Heart right ventricle (tissue), 16 donors: ENCODE measurements at regions not wholly inside any gene's neighbourhood (a gene's known extent, or its start where the extent isn't known, plus 50 kb on each side); places are given as distances from the start of the nearest gene placed in this dataset.

Experiments
- ATAC-seq, 8 donors: fragments of 200-7000 bp; cut with Tn5 transposase; one replicate each; pipeline ENCODE4 v1.9.1; 2020; ENCODE audit warnings: mild to moderate bottlenecking in 8 of 8, moderate library complexity in 8 of 8, moderate number of reproducible peaks in 1 of 8
- DNase-seq, 2 donors: peaks; one replicate each; pipeline ENCODE4 v3.0.0-alpha.2; 2020
- H3K27ac ChIP-seq, 10 donors: fragments of 200-600 bp; sonication (generic) in 2 of 10; one replicate each; pipeline versions ENCODE4 v1.5.0 to v1.8.0; 2020 to 2022; ENCODE audit warnings: mild to moderate bottlenecking in 3 of 10
- H3K27me3 ChIP-seq, 7 donors: fragments of 200-600 bp; one replicate each; pipeline ENCODE4 v1.8.0; 2021 to 2022; ENCODE audit warnings: mild to moderate bottlenecking in 2 of 7
- H3K36me3 ChIP-seq, 9 donors: fragments of 200-600 bp; sonication (generic) in 1 of 9; one replicate each; pipeline versions ENCODE4 v1.5.0 to v1.8.0; 2020 to 2022; ENCODE audit warnings: mild to moderate bottlenecking in 2 of 9
- H3K4me1 ChIP-seq, 9 donors: fragments of 200-600 bp; sonication (generic) in 1 of 9; one replicate each; pipeline versions ENCODE4 v1.5.0 to v1.8.0; 2020 to 2022; ENCODE audit warnings: mild to moderate bottlenecking in 4 of 9
- H3K4me3 ChIP-seq, 10 donors: fragments of 200-600 bp; sonication (generic) in 2 of 10; one replicate each; pipeline versions ENCODE4 v1.5.0 to v1.8.0; 2020 to 2022; ENCODE audit warnings: mild to moderate bottlenecking in 7 of 10, moderate library complexity in 2 of 10
- H3K9me3 ChIP-seq, 11 donors: fragments of 200-600 bp in 10 of 11; sonication (generic) in 2 of 11; one replicate each; pipeline versions ENCODE4 v1.5.0 to v1.8.0; 2013 to 2022; ENCODE audit warnings: mild to moderate bottlenecking in 2 of 11, control low read depth in 1 of 11, moderate library complexity in 1 of 11
- WGBS, 2 donors: extraction: QIAGEN DNeasy Blood & Tissue Kit; methylation state at CpG; one replicate each; pipeline ENCODE4 v1.1.7; 2013; ENCODE audit warnings: inconsistent platforms in 1 of 2; 5-methylcytosine and 5-hydroxymethylcytosine counted together
- intact Hi-C, 10 donors: fragments of 100-400 bp; cut with DNase I; formaldehyde crosslinking; loops; one replicate each; pipeline versions ENCODE4 v1.11.1 to v1.14.2; 2022
- TF ChIP-seq, protein P1 (sequence below), 9 donors: fragments of 200-600 bp; sonication (generic) in 2 of 9; IDR thresholded peaks; one replicate each; pipeline versions ENCODE4 v1.5.0 to v1.8.0; 2021 to 2022; ENCODE audit warnings: antibody characterized with exemption in 9 of 9, mild to moderate bottlenecking in 5 of 9, moderate library complexity in 1 of 9
- donor health status: Arrhythmogenic right ventricular cardiomyopathy.
- donor health status: ischemic (EF 13 %, LVEDD 7.1; RV severe dilation, severe dysfunction).
- donor health status: healthy with polysubstance abuse.
- donor health status: DM: no; HTN: yes; CAD: no.
- donor health status: DM: no; HTN: no; CAD: no.
- donor health status: ischemic (EF 25% LVEDD 6.9; RV normal size, moderate dysfunction).
- donor health status: ischemic (EF 25% LVEDD 5.7; RV mildly dilated, moderate dysfunction).
- donor health status: healthy.
- donor health status: DM: yes; HTN: yes; CAD: no.
- donor health status: Ischemic cardiomyopathy.
- donor health status: ischemic (EF 35%, LVEDD 5.7; RV mildly dilated, moderate dysfunction).
- donor health status: nonischemic (EF 11% LVEDD 7.7; RV severe dilation, severe dysfunction).
- donor health status: DM: yes; HTN: yes; CAD: no.
- donor health status: PGD.
- donor health status: ischemic (EF 29% LVEDD 5.4; RV normal size, mild dysfunction).
- donor health status: nonischemic (EF 23%, LVEDD 6.1; RV moderate dilation, normal function).

DNA sequence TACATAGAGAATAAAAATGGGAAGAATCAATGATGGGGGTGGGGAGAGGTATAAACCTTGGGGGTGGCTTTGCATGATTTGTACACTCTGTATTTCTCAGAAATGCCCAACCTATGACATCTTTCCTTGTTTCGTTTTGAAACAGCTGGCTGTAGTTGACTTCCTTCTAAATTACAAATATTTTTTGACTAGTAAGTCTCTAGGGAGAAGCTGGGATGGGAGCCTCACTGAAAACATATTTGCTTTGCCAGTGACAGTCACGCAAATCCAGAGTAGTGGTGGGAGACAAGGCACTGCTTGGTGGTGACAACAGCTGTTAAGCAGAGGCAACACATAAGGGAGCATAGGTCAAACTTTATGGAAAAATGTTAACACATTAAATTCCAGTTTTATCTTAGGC, 440.5 kb downstream of the SEMA3D start:
- intact Hi-C loops: loop anchor here in 1 of 10 donors (10.0 kb wide), 1 partner anchor 58 kb away; no protein-coding TSS in a partner anchor
- Histone ChIP-seq H3K4me3 (no peak overlapping the region), H3K4me1 (no peaks in the 10 kb centered on the region), H3K9me3 (no peaks in the 10 kb centered on the region), H3K36me3 (no peaks in the 10 kb centered on the region), H3K27ac (no peak overlapping the region), H3K27me3 (no peaks in the 10 kb centered on the region)
- WGBS, 2 donors: 23 to 27% methylated on average over 2 of the region's 2 CpGs
- no peak for DNase-seq
- ATAC-seq: peak in 4 of 8 donors; percentile 35 to 51 (median 44)
- TF ChIP-seq, protein P1, sequence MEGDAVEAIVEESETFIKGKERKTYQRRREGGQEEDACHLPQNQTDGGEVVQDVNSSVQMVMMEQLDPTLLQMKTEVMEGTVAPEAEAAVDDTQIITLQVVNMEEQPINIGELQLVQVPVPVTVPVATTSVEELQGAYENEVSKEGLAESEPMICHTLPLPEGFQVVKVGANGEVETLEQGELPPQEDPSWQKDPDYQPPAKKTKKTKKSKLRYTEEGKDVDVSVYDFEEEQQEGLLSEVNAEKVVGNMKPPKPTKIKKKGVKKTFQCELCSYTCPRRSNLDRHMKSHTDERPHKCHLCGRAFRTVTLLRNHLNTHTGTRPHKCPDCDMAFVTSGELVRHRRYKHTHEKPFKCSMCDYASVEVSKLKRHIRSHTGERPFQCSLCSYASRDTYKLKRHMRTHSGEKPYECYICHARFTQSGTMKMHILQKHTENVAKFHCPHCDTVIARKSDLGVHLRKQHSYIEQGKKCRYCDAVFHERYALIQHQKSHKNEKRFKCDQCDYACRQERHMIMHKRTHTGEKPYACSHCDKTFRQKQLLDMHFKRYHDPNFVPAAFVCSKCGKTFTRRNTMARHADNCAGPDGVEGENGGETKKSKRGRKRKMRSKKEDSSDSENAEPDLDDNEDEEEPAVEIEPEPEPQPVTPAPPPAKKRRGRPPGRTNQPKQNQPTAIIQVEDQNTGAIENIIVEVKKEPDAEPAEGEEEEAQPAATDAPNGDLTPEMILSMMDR (IDR thresholded peaks at IDR 0.05): no peak

DNA sequence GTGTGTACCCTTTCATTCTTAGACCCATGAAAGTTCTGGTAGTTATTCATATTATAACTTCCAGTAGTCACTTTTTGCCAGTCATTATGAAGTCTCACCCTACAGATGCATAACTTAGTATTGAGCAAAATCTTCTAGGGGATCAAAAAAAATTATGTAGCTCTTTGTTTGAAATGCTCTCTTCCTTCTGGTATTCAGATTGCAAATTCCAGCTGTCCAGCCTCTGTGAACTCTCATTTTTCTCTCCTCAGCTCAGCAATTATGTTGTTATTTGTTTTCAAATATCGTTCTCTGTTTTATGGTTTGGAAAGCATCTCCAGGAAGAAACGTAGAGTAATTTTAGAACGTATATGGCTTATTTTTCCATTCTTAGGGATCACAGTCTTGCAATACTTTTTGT, 442.5 kb downstream of the SEMA3D start:
- TF ChIP-seq, protein P1 (IDR thresholded peaks at IDR 0.05): no peak
- no peaks in the 10 kb centered on the region for H3K36me3 ChIP-seq
- 68 to 75% methylated on average over 3 of the region's 3 CpGs for WGBS, 2 donors
- no peak overlapping the region for H3K27ac ChIP-seq
- H3K9me3 ChIP-seq: no peaks in the 10 kb centered on the region
- no peak for DNase-seq
- H3K4me1 ChIP-seq: no peaks in the 10 kb centered on the region
- no peaks in the 10 kb centered on the region for H3K27me3 ChIP-seq
- intact Hi-C loops: loop anchor here in 1 of 10 donors (10.0 kb wide), 1 partner anchor 60 kb away; no protein-coding TSS in a partner anchor
- ATAC-seq: no peak
- no peak overlapping the region for H3K4me3 ChIP-seq

DNA sequence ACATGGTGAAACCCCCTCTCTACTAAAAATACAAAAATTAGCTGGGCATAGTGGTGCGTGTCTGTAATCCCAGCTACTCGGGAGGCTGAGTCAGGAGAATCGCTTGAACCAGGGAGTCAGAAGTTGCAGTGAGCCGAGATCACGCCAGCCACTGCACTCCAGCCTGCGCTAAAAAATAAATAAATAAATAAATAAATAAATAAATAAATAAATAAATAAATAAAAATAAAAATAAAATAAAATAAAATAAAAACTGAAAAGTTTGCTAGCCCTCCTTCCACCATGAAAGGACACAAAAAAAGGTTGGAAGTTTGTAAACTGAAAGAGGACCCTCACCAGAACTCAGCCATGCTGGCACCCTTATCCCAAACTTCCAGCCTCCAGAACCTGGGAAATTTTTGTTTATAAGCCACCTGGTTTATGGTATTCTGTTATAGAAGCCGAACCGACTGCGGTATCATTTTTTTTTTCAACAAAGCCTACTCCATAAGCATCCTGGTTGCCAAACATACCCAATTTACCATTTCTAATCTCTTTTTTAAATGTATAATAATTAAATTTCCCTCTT, 448.2 kb downstream of the SEMA3D start:
- no peak overlapping the region for H3K27ac ChIP-seq
- TF ChIP-seq, protein P1 (IDR thresholded peaks at IDR 0.05): no peak
- H3K4me3 ChIP-seq: no peak overlapping the region
- H3K36me3 ChIP-seq: no peaks in the 10 kb centered on the region
- 96 to 99% methylated on average over 9 of the region's 9 CpGs for WGBS, 2 donors
- no peaks in the 10 kb centered on the region for H3K27me3 ChIP-seq
- H3K4me1 ChIP-seq: no peaks in the 10 kb centered on the region
- DNase-seq: no peak
- intact Hi-C loops: loop anchor here in 1 of 10 donors (2.0 kb wide), 1 partner anchor 32 kb away; no protein-coding TSS in a partner anchor
- ATAC-seq: no peak
- peaks cover 0 to 6% (median 0%) of the 10 kb centered on the region in 11 donors for H3K9me3 ChIP-seq

DNA sequence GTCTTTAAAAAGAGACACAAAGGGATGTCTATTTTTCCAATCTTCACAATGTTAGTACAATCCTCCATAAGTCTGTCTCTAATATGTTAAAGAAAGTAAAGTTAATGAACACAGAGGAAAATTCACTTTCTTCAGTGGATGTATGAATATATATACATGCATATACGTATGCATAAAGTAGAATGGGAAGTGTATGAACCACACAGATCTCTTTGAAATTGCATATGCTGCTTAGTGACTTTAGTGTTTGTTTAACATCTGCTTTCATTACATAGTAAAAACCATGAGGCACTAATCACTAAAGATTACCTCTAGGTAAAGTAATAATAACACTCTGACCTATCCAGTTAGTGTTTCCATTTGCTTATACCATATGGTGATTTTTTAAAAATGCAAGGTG, 451.2 kb downstream of the SEMA3D start:
- H3K4me1 ChIP-seq: no peaks in the 10 kb centered on the region
- no peak overlapping the region for H3K4me3 ChIP-seq
- H3K9me3 ChIP-seq: peaks cover 0 to 26% (median 4%) of the 10 kb centered on the region in 11 donors
- H3K36me3 ChIP-seq: no peaks in the 10 kb centered on the region
- DNase-seq: no peak
- 91 to 92% methylated on average over 1 of the region's 1 CpG for WGBS, 2 donors
- TF ChIP-seq, protein P1 (IDR thresholded peaks at IDR 0.05): no peak
- H3K27ac ChIP-seq: no peak overlapping the region
- no peaks in the 10 kb centered on the region for H3K27me3 ChIP-seq
- intact Hi-C loops: no loop called here
- no peak for ATAC-seq
